ENCODE measurements at regions not wholly inside any gene's neighbourhood (a gene's known extent, or its start where the extent isn't known, plus 50 kb on each side); places are given as distances from the start of the nearest gene placed in this dataset.
"Not testable (repeated sequence)": the region's sequence is repeated elsewhere in the genome, so short reads cannot be mapped to it uniquely, and the experiment has no call there.

DNA sequence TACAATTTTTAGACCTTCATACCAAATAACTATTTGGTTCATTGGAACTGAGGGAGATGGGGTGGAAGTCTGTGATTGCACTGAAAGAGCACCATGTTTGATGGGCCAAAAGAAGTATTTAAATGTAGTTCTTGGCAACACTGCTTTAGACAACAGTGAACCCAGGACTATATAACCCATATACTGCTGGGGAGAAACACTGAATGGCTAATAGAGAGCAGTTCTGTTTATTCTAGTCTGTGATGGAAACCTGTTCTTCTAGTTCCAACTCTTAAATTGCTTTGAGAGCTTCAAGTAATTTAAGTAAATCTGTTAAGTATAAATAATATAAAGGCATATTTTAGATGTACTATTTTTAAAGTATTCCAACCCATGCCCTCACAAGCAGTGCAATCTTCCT lies 96.3 kb downstream of the NIBAN1 start:
- no peak overlapping the region for H2AFZ ChIP-seq (ENCODE audit: low read depth)
- H3K27ac ChIP-seq: no peak overlapping the region
- H3K9ac ChIP-seq: no peak overlapping the region
- H4K20me1 ChIP-seq (ENCODE audit: insufficient read depth): no peaks in the 10 kb centered on the region
- no peak overlapping the region for H3K4me2 ChIP-seq
- H3K36me3 ChIP-seq (ENCODE audit: insufficient read depth): no peaks in the 10 kb centered on the region
- no peaks in the 10 kb centered on the region for H3K4me1 ChIP-seq (ENCODE audit: low read depth, poor library complexity, severe bottlenecking)
- H3K4me3 ChIP-seq (IDR thresholded peaks at IDR 0.05; ENCODE audit: insufficient read depth, low read depth, low read length): no peak overlapping the region
- H3K79me2 ChIP-seq (ENCODE audit: insufficient read depth, low read depth): no peaks in the 10 kb centered on the region
- no peak for TF ChIP-seq CTCF (conservative IDR thresholded peaks at IDR 0.05; ENCODE audit: low read depth, low read length)
- no peaks in the 10 kb centered on the region for H3K27me3 ChIP-seq (ENCODE audit: insufficient read depth, low read depth)

GRCh38 chr1:184876015-184876414 lies 98.3 kb downstream of the NIBAN1 start:
- not testable (repeated sequence) for H3K4me1 ChIP-seq (ENCODE audit: low read depth, poor library complexity, severe bottlenecking); H2AFZ ChIP-seq (ENCODE audit: low read depth); H3K9ac ChIP-seq; H3K79me2 ChIP-seq (ENCODE audit: insufficient read depth, low read depth); H3K4me3 ChIP-seq (IDR thresholded peaks at IDR 0.05; ENCODE audit: insufficient read depth, low read depth, low read length); H4K20me1 ChIP-seq (ENCODE audit: insufficient read depth); H3K27me3 ChIP-seq (ENCODE audit: insufficient read depth, low read depth); H3K36me3 ChIP-seq (ENCODE audit: insufficient read depth); H3K27ac ChIP-seq; H3K4me2 ChIP-seq

GRCh38 chr1:184875218-184875617 lies 99.1 kb downstream of the NIBAN1 start:
- Histone ChIP-seq H3K9ac (no peak overlapping the region), H3K27me3 (ENCODE audit: insufficient read depth, low read depth) (no peaks in the 10 kb centered on the region), H4K20me1 (ENCODE audit: insufficient read depth) (no peaks in the 10 kb centered on the region), H3K36me3 (ENCODE audit: insufficient read depth) (no peaks in the 10 kb centered on the region), H3K4me3 (IDR thresholded peaks at IDR 0.05; ENCODE audit: insufficient read depth, low read depth, low read length) (no peak overlapping the region), H3K79me2 (ENCODE audit: insufficient read depth, low read depth) (no peaks in the 10 kb centered on the region), H3K27ac (no peak overlapping the region), H3K4me1 (ENCODE audit: low read depth, poor library complexity, severe bottlenecking) (no peaks in the 10 kb centered on the region), H3K4me2 (no peak overlapping the region), H2AFZ (ENCODE audit: low read depth) (no peak overlapping the region)
- no peak for TF ChIP-seq CTCF (conservative IDR thresholded peaks at IDR 0.05; ENCODE audit: low read depth, low read length)

DNA sequence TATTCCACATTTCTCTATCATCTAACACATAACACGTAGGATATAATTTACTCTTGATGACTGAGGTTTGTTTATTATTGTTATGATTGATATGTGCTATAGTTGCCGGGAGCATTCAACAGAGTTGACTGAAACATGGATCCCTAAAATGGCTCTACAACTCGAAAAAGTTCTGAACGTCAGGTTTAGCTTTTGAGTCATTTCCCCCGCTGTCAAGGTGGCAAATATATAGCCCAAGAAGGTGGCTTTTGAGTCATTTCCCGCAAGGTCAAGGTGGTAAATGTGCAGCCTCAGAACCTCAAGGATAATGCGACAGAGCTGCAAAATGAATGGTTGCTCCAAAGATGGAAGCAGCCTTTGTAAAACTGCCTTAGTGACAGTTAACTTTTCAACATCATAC lies 104.0 kb downstream of the NIBAN1 start:
- no peak for TF ChIP-seq CTCF (conservative IDR thresholded peaks at IDR 0.05; ENCODE audit: low read depth, low read length)
- no peak overlapping the region for H3K27ac ChIP-seq
- no peaks in the 10 kb centered on the region for H4K20me1 ChIP-seq (ENCODE audit: insufficient read depth)
- H3K36me3 ChIP-seq (ENCODE audit: insufficient read depth): no peaks in the 10 kb centered on the region
- H3K79me2 ChIP-seq (ENCODE audit: insufficient read depth, low read depth): no peaks in the 10 kb centered on the region
- H3K9ac ChIP-seq: no peak overlapping the region
- peaks cover 41% of the 10 kb centered on the region for H3K4me1 ChIP-seq (ENCODE audit: low read depth, poor library complexity, severe bottlenecking)
- no peak overlapping the region for H2AFZ ChIP-seq (ENCODE audit: low read depth)
- H3K4me3 ChIP-seq (IDR thresholded peaks at IDR 0.05; ENCODE audit: insufficient read depth, low read depth, low read length): no peak overlapping the region
- no peak overlapping the region for H3K4me2 ChIP-seq
- H3K27me3 ChIP-seq (ENCODE audit: insufficient read depth, low read depth): no peaks in the 10 kb centered on the region

GRCh38 chr1:184867866-184868689 lies 106.2 kb downstream of the NIBAN1 start:
- no peak for TF ChIP-seq CTCF (conservative IDR thresholded peaks at IDR 0.05; ENCODE audit: low read depth, low read length)
- Histone ChIP-seq H3K4me2 (peak overlapping the region; percentile 36), H3K27ac (peak overlapping the region; percentile 31), H3K9ac (no peak overlapping the region), H3K4me1 (ENCODE audit: low read depth, poor library complexity, severe bottlenecking) (peaks cover 41% of the 10 kb centered on the region), H2AFZ (ENCODE audit: low read depth) (no peak overlapping the region), H3K79me2 (ENCODE audit: insufficient read depth, low read depth) (no peaks in the 10 kb centered on the region), H3K36me3 (ENCODE audit: insufficient read depth) (no peaks in the 10 kb centered on the region), H3K27me3 (ENCODE audit: insufficient read depth, low read depth) (no peaks in the 10 kb centered on the region), H4K20me1 (ENCODE audit: insufficient read depth) (no peaks in the 10 kb centered on the region), H3K4me3 (IDR thresholded peaks at IDR 0.05; ENCODE audit: insufficient read depth, low read depth, low read length) (no peak overlapping the region)
